ENCODE measurements at regions not wholly inside any gene's neighbourhood (a gene's known extent, or its start where the extent isn't known, plus 50 kb on each side); places are given as distances from the start of the nearest gene placed in this dataset.

DNA sequence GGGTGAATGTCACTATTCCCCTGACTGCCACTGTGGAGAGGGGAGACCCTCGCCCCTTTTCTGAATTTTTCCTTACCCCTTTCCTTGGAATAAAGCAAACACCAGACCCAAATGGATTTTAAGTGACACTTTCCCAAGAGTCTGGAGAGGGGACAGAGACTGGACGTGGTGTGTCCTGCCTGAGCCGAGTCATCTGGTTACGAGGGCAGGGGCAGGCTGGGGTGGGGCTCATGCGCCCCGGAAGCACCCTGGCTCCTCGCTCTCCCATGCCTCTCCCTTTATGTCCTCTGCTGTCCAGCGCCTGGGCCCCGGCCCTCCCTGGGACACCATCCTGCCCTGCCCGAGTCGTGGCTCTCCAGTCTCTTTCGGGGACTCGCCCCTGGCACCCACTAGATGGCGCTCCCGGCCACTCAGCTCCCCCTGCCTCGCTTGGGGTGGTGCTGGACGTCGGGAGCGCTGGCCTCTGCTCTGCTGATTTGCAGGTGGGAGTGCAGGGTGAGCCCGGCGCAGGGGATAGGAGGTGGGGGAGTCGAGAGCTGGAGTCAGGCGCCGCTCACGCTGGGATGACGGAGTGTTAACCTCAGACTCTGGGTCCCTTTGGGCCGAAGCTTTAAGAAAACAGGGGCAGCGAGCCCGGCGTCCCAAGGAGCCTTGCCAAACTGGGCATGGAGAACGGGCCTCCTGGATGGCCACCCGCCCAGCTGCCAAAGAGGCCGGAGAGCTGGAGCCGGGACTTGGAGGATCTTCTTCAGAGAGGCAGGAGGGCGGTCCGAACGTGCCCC lies 89.8 kb downstream of the RPS6KA4 start:
- no peak for TF ChIP-seq TAF1 (IDR thresholded peaks at IDR 0.05; ENCODE audit: borderline replicate concordance, insufficient read depth, low read length)
- TF ChIP-seq POLR2AphosphoS5 (IDR thresholded peaks at IDR 0.05; ENCODE audit: low read depth, low read length) = no peak
- TF ChIP-seq, protein P1, sequence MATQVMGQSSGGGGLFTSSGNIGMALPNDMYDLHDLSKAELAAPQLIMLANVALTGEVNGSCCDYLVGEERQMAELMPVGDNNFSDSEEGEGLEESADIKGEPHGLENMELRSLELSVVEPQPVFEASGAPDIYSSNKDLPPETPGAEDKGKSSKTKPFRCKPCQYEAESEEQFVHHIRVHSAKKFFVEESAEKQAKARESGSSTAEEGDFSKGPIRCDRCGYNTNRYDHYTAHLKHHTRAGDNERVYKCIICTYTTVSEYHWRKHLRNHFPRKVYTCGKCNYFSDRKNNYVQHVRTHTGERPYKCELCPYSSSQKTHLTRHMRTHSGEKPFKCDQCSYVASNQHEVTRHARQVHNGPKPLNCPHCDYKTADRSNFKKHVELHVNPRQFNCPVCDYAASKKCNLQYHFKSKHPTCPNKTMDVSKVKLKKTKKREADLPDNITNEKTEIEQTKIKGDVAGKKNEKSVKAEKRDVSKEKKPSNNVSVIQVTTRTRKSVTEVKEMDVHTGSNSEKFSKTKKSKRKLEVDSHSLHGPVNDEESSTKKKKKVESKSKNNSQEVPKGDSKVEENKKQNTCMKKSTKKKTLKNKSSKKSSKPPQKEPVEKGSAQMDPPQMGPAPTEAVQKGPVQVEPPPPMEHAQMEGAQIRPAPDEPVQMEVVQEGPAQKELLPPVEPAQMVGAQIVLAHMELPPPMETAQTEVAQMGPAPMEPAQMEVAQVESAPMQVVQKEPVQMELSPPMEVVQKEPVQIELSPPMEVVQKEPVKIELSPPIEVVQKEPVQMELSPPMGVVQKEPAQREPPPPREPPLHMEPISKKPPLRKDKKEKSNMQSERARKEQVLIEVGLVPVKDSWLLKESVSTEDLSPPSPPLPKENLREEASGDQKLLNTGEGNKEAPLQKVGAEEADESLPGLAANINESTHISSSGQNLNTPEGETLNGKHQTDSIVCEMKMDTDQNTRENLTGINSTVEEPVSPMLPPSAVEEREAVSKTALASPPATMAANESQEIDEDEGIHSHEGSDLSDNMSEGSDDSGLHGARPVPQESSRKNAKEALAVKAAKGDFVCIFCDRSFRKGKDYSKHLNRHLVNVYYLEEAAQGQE (IDR thresholded peaks at IDR 0.05; ENCODE audit: insufficient read depth in 1 of 2, low read depth in 2 of 2, low read length in 2 of 2) = peak in 1 of 2 experiments; percentile 50; a peak in 1 of 4 replicates
- TF ChIP-seq SIN3A (IDR thresholded peaks at IDR 0.05; ENCODE audit: borderline replicate concordance, insufficient read depth, low read length) = no peak
